Stimulated activated naive CD4-positive, alpha-beta T cell (primary cell): ENCODE measurements at regions not wholly inside any gene's neighbourhood (a gene's known extent, or its start where the extent isn't known, plus 50 kb on each side); places are given as distances from the start of the nearest gene placed in this dataset.
"Not testable (repeated sequence)": the region's sequence is repeated elsewhere in the genome, so short reads cannot be mapped to it uniquely, and the experiment has no call there.

ENCODE experiments used
- DNase-seq, 6 experiments: peaks; one replicate each; lab custom pipeline; 2025; lab: John Stamatoyannopoulos, UW

DNA sequence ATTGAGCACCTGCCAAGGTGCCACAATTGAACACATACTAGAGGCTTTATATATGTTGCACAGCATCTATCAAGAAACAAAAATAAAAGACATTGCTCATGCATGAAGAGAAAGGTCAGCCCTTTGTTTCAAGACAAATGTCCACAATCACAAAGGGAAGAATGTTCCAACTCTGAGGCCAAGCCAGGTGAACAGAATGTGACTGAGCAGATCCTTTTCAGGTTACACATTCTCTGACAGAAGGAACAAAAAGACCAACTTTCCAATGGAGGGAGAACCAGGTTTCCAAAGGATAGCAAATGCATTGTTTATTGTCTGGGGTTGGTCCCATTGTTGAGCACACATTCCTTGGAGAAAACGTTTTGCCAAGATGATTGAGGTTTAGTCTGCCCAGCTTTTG, 50.2 kb upstream of the FAM174B start:
- no peak for DNase-seq

DNA sequence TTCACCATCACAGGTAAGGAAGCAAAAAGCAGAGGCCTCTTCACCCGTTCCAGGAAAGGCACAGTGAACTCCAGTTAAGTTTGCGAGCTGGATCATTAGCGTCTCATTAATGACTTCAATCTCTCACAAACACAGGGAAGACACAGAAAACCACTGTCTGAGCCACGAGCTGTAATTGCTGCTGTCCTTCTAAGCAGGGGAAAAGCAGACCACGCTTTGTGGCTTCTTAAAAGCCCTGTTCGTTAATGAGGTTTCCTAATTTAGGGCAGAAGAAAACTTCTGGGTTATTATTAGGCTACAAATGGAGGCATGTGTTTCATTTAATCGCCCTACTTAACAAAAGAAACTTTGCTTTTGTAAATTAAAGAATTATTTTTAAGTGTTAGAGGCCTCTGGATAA, 50.6 kb upstream of the FAM174B start:
- DNase-seq = no peak

DNA sequence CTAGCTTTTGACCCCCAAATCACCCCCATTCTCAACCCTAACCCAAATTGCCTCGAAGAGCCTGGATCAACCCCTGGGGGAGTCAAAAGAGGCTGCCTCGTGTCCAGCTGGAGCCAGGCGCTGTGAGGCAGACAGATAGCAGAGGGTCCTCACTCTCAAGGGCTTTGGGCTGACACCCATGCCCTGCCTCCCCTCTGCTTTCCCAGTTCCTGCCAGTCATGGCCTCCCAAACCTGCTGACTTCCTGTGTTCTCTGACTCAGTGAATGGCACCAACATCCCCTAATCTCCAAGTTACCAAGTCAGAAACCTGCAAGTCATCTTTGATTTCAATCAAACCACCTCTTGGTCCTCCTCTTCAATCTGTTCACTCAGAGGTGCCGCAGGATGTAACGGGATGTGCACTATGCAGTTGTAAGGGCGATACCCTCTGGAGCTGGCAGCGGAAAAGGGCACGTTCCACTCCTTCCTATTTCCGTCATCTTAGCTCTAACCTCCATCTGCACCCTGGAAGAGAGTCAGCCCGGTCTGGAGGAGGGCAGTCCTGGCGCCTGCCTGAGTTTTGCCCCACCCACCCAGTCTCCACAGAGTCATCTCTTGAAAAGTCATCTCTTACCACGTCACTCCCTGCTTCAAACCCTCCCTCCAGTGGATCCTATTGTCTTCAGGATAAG, 52.4 kb upstream of the FAM174B start:
- DNase-seq = no peak

DNA sequence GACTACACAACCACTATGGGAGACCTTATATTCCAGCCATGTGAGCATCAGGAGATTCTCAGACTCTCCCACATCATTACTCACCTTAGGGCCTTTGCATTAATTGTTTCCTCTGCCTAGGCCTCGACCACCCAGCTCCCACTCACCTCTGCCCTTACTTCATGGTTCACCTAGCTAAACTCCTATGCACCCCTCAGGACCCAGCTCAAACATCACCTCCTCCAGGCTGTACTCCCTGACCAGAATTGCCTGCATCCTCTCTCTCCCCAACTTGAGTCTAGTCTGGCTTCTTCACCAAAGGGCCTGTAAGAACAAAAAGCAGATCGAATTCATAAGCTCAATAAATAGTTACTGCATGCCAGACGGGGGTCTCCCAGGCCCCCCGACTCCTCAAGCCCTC, 53.1 kb upstream of the FAM174B start:
- DNase-seq = no peak

DNA sequence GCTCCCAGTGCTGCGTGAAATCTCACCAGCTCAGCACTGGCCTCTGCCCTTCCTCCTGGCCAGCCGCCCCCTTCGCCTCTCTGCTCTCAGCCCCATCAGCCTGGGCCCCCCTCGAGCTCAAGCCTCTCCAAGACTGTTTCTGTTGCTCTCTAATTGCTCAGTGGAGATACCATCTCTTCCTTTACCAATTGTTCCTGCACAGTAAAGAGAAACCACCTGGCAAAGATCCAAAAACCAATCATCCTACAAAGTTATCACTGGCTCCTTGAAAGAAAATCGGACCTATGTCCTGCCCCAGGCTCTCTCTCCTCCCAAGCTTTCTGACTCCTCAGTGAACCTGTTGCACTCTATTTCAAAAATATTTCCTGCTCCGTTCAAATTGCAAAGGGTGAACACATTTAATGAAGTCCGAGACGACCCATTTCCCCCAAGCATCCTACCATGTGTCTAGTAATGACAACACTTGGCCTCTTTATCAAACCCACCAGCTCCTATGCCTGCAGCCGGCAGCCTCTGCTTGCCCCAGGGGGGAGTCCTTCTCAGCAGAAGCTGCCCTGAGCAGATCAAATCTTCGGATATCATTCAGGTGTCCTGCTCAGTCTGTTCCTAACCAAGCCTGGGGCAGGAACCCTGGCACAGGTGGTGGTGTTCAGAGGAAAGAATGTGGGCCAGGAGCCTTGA, 53.7 kb upstream of the FAM174B start:
- no peak for DNase-seq

DNA sequence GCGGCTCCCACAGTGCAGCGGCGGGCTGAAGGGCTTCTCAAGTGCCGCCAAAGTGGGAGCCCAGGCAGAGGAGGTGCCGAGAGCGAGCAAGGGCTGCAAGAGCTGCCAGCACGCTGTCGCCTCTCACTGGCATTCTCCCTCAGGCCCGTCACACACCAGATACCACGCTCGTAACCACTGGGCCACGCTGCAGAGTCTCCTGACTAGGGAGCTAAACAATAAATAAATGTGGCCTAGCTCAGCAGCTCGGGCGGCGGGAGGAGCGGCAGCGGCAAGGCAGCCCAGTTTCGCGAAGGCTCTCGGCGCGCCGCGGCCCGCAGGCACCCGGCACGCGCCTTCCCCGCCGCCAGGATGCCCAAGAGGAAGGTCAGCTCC, 55.9 kb upstream of the FAM174B start:
- DNase-seq = no peak

DNA sequence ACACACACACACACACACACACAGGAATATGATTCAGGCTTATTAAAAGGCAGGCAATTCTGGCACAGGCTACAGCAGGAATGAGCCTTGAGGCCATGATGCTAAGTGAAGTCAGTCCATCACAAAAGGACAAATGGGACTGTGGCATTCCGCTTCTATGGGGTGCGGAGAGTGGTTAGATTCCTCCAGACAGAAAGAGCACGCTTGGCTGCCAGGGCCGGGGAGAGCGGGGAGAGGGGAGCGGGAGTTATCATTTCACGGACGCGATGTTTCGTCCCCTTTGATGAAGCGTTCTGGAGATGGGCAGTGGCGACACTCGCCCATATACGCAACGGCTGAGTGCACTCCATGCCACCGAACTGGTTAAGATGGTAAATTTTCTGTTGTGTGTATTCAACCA, 58.5 kb upstream of the FAM174B start:
- DNase-seq = peak in 1 of 6 experiments; percentile 5

DNA sequence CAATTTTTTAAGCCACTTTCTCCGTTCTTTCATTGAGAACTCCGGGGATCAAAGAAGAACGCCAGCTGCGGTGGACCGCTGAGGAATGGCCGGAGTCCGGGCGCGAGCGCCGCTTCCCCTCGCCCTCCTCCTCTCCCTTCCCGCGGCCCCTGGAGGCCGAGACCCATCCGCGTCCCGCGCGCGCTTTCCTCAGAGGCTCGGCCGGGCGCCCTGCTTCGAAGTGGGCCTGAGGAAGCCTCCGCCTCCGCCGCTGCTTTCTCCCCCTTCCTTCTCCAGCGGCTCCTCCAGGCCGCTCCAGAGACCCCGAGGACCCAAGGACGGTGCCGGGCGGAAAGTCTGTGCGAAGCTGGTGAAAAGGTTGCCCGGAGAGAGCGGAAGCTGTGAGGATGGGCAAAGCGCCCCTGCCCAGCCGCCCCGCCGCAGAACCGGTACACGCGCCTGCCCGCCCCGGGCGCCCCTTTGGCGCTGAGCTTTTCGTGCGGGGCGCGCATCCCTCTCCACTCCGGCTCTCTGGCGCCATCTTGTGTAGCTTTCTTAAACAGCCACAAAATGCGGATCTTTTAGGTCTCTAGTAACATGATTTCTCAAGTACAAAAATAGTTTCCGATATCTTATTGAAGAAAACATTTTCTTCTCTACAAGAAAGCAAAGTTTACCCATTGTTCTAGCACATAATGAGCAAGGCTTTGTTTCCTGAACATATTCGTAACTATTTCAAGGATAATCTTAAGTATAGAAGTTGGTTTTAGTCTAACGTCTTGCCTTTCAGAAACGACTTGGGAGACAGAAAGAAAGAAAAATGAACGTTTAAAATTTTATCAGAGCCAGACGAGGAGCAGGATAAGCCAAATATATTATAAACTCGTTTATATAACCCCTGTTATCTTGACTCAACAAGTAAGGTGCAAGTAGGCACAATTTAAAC, 59.2 kb upstream of the FAM174B start:
- DNase-seq = peak; percentile 44 to 84 (median 64)

DNA sequence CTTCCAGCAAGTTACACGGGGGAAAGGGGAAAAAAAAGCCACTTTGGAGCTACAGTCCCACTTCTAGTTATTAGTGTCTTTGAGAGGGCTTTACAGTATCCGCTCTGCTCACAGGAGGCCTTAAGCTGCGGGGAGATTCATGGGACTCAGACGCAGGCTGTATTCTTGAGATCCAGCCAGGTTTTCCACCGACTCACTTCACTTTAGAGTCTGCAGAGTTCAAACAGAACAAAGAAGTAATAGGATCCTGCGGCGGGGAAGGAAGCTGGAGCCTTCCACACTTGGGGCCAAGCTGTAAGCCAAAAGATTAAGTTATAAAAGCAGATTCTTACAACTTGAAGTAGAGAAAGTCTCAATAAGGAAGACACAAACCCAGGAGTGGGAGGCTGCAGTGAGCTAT, 60.2 kb upstream of the FAM174B start:
- DNase-seq = no peak

DNA sequence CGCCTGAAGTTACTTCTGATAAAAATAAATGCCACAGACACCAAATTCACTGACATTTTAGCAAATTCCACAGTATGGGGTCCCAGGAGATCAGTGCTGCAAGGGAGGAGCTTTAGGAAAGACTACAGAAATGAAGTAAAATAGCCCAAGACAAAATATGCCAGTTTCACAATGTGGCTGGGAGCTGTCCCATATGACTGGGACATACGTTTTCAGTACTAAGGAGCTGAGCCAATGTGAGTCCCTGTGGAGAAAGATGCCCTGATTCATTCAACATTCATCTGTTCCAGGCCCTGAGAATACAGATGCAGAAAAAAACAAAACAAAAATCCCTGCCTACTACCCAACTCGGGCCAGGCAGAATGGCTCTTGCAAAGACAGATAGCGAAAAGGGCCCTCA, 63.4 kb upstream of the FAM174B start:
- no peak for DNase-seq

DNA sequence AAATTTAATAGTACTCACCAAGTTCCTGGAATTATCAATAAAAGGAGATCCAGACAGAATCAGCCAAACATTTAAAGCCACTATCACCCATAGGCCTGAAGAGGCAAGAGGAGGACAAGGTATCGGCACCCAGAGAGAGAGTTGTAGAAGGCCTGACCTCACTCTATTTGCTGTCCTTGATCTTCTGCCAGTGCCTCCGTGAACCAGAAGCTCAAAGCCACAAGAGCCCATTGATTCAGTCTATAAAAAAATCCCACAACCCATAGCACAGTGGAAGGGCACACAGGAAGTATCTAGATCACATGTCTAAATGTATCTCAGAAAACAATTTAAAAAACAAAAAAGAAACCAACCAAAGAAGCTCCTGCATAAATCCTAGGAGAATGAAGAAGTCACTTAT, 68.6 kb upstream of the FAM174B start:
- DNase-seq = peak in 3 of 6 experiments; percentile 1 to 54 (median 20)

DNA sequence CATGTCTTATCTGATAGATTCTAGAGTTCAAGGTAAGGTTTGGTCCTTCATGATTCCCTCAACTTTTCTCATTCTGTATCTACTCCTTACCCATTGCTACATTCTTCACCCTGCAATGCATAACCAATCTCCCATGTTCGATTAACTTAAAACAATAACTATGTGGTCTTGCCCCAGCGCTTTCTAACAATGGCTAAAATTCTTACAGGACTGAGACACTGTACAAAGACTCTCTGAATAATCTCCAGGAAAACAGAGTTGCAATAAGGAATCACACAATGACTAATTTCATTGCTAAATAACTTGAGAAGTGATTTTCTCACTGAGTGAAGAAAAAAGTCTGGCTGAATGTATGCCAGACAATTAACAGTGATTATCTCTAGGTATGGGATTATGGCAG, 69.6 kb upstream of the FAM174B start:
- DNase-seq = no peak

DNA sequence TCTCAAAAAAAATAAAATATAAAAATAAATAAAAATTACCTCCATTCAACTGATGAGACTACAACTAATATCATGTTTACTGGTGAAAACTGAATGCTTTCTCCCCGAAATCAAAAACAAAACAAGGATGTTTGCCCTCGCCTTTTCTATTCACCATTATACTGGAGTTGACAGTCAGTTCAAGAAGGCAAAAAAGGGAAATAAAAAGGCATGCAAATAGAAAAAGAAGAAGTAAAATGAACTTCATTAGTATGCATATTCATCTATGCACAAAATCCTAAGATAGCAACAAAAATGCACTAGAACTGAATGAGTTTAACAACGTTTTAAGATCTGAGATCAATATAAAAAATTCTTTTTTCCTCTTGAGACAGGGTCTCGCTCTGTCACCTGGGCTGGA, 72.7 kb upstream of the FAM174B start:
- no peak for DNase-seq

DNA sequence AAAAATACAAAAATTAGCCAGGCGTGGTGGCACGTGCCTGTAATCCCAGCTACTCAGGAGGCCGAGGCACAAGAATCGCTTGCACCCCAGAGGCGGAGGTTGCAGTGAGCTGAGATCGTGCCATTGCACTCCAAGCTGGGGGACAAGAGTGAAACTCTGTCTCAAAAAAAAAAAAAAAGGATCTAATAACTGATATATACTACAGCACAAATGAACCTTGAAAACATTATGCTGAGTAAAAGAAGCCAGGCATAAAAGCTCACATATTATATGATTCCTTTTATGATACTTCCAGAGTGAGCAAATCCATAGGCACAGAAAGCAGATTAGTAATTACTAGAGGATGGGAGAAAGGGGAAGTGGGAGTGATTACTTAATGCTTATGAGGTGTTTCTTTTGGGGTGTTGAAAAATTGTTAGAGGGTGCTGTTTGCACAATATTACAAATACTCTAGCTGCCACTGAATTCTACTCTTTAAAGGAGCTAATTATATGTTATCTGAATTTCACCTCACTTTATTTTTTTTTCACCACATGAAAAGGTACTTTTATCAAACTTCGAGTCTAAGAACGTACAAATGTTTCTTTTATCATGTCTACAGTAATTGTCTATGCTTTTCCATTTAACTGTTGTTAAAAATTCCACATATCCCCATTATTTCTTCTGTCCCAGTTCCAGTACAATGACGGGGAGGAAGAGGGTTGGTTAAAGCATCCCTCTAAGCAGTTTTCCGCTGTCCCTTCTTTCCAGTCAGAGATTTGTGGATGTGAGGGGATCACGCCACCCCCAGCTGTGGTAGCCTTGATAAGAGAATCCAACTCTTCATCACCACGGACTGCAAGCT, 77.7 kb upstream of the FAM174B start:
- DNase-seq = no peak

DNA sequence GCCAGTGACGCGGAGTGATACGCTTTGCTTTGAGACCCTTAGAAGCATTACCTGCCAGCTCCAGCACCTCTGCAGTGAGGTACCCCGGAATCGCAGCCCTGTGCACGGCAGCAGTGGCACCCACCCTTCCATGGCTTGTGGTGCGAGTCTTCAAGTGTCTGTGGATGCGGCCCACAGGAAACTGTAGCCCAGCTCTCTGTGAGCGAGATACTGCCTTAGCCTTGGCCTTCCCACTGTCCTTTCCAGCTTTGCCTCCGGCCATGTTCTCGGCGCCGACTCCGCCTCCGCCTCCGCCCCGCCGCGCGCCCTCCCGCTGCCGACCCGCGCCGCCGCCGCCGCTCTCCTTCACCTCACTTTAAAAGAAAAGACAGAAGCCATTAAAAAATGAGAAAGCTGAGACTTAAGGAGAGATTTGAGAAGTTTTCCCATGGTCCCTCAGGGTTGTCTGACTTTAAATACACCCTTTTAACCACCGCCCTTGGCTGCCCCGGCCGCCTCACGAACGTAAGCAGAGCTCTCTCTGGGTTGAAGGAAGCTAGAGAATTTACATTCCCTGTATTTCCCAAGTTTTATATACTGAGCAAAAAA, 78.5 kb upstream of the FAM174B start:
- DNase-seq = peak in 3 of 6 experiments; percentile 9 to 43 (median 35)

DNA sequence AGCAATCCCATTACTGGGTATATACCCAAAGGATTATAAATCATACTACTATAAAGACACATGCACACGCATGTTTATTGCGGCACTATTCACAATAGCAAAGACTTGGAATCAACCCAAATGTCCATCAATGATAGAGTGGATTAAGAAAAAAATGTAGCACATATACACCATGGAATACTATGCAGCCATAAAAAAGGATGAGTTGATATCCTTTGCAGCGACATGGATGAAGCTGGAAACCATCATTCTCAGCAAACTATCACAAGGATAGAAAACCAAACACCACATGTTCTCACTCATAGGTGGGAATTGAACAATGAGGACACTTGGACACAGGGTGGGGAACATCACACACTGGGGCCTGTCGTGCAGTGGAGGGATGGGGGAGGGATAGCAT, 83.7 kb upstream of the FAM174B start:
- not testable (repeated sequence) for DNase-seq

DNA sequence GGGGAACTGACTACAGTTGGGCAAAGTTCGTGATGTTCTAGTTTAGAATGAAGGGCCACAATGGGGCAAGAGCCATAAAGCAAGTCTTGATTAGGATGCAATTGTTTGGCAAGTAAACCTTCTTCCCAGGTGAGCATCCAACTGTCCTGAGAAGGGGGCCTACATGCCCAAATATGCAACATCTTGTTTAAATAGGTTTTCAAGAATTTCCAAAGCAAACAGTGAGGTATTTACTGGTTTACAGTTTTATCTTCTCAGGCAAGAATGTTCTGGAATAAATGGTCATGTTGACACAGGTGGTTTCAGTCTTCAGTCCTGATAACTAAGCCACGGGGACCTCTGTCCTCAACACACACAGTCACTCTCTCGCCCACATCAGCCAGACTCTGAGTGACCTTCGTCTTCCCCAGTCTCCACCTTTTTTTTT, 90.3 kb upstream of the FAM174B start:
- no peak for DNase-seq

DNA sequence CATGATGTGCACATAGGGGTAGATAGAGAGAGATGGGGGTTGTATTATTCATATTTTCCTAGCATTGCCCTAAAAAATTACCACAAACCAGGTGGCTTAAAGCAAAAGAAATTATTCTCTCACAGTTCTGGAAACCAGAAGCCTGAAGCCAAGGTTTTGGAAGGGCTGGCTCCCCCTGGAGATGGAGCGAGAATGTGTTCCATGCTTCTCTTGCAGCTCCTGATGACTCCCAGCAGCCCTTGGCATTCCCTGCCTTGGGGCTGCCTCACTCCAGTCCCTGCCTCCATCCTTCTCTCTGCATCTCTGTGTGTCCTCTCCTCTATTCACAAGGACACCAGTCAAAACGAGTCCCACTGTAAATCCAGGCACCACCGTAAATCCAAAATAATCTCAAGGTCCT, 91.5 kb upstream of the FAM174B start:
- DNase-seq = no peak

DNA sequence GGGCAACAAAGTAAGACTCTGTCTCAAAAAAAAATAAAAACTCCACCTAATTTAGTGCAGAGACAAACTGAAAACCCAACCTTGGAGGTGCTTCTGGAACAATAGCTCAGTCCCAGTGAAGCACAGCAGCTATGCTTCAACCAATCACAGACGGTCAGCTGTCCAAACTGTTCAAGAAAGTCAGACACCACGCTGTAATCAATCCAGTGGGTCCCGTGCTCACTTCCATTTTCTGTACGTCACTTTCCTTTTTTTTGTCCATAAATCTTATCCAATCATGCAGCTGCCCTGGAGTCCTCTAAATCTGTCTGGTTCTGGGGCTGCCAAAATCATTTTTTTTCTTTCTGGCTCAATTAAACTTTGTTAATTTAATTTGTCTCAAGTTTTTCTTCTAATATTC, 93.6 kb upstream of the FAM174B start:
- no peak for DNase-seq

DNA sequence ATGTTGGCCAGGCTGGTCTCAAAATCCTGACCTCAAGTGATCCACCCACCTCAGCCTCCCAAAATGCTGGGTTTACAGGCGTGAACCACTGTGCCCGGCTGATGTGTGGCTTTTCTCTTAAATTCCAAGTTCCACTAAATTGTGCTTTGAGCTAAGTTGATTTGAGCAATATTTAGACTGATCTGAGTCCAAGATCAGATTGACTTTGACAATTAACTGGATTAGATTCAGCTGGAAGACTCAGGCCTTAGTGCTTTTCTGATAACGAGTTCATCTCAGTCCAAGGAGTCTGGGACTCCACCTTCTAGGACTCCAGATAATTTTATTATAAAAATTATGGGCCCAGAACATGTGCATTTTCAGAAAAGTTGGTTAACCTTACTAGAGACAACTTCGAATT, 94.4 kb upstream of the FAM174B start:
- no peak for DNase-seq

DNA sequence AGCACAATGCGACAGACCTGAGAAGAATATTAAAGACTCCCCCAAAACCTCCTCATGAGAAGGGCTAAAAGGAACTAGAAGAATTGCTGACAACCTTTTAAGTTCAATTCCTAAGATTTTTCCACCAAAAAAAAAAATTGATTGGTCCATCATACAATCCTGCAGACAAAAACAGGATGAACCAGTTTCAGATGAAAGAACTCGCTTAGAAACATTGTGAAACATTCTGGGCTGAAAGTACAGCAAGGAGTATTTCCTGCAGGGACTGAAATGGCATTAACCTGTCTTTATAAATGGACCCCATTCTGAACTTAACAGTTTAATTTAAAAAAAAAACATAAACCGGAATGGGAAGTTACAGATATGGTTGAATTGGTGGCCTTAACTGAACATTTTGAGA, 96.0 kb upstream of the FAM174B start:
- DNase-seq = no peak

DNA sequence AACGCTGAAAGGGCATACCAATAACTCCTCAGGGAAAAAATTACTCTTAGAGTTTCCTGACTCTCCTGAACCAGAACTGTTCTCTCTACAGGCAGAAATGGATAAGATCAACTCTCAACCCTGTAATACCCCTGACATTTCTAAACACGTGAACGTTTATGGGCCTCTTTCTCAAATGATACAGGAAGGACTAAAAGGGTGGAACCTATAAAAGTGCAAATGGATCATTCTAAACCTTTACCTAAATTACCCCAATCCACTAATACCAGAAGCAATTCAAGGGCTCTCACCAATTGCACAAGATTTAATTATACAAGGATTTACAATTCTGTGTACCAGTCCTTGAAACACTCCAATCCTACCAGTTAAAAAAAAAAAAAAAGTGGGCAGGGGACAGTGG, 98.0 kb upstream of the FAM174B start:
- DNase-seq = no peak
